ENCODE measurements at regions not wholly inside any gene's neighbourhood (a gene's known extent, or its start where the extent isn't known, plus 50 kb on each side); places are given as distances from the start of the nearest gene placed in this dataset.
"Not testable (repeated sequence)": the region's sequence is repeated elsewhere in the genome, so short reads cannot be mapped to it uniquely, and the experiment has no call there.

- no peak for DNase-seq (ENCODE audit: low spot score, unreplicated experiment)
- Mint-ChIP-seq H3K4me1 (ENCODE audit: low read depth) (peaks cover 4% of the 10 kb centered on the region), H3K27ac (no peak overlapping the region), H3K27me3 (peaks cover 27% of the 10 kb centered on the region), H3K9me3 (ENCODE audit: low read depth) (no peaks in the 10 kb centered on the region), H3K36me3 (ENCODE audit: insufficient read depth) (no peaks in the 10 kb centered on the region), H3K4me3 (ENCODE audit: low read depth) (no peak overlapping the region)
- TF ChIP-seq CTCF (IDR thresholded peaks at IDR 0.05; ENCODE audit: unreplicated experiment) = no peak
Observed at GRCh38 chrX:140432346-140433175, 72.3 kb downstream of the SOX3 start.

GRCh38 chrX:140431521-140431920, 73.3 kb downstream of the SOX3 start:
- Mint-ChIP-seq H3K4me1 (ENCODE audit: low read depth) (peaks cover 4% of the 10 kb centered on the region), H3K27ac (no peak overlapping the region), H3K36me3 (ENCODE audit: insufficient read depth) (no peaks in the 10 kb centered on the region), H3K27me3 (peaks cover 24% of the 10 kb centered on the region), H3K4me3 (ENCODE audit: low read depth) (no peak overlapping the region), H3K9me3 (ENCODE audit: low read depth) (no peaks in the 10 kb centered on the region)
- DNase-seq (ENCODE audit: low spot score, unreplicated experiment) = no peak
- TF ChIP-seq CTCF (IDR thresholded peaks at IDR 0.05; ENCODE audit: unreplicated experiment) = no peak

GRCh38 chrX:140425712-140426395, 79.0 kb downstream of the SOX3 start:
- Mint-ChIP-seq H3K4me1 (ENCODE audit: low read depth) (no peaks in the 10 kb centered on the region), H3K27ac (no peak overlapping the region), H3K4me3 (ENCODE audit: low read depth) (no peak overlapping the region), H3K36me3 (ENCODE audit: insufficient read depth) (no peaks in the 10 kb centered on the region), H3K27me3 (peaks cover 5% of the 10 kb centered on the region), H3K9me3 (ENCODE audit: low read depth) (no peaks in the 10 kb centered on the region)
- TF ChIP-seq CTCF (IDR thresholded peaks at IDR 0.05; ENCODE audit: unreplicated experiment) = no peak
- DNase-seq (ENCODE audit: low spot score, unreplicated experiment) = no peak

GRCh38 chrX:140422501-140422900, 82.4 kb downstream of the SOX3 start:
- H3K4me3 Mint-ChIP-seq (ENCODE audit: low read depth) = no peak overlapping the region
- no peak for TF ChIP-seq CTCF (IDR thresholded peaks at IDR 0.05; ENCODE audit: unreplicated experiment)
- no peaks in the 10 kb centered on the region for H3K9me3 Mint-ChIP-seq (ENCODE audit: low read depth)

GRCh38 chrX:140402131-140402530, 102.7 kb downstream of the SOX3 start:
- H3K36me3 Mint-ChIP-seq (ENCODE audit: insufficient read depth); H3K27ac Mint-ChIP-seq: not testable (repeated sequence)
- H3K9me3 Mint-ChIP-seq (ENCODE audit: low read depth) = peaks cover 48% of the 10 kb centered on the region

More at GRCh38 chrX:140422501-140422900, 82.4 kb downstream of the SOX3 start:
- no peaks in the 10 kb centered on the region for H3K4me1 Mint-ChIP-seq (ENCODE audit: low read depth)
- no peaks in the 10 kb centered on the region for H3K27me3 Mint-ChIP-seq
- H3K36me3 Mint-ChIP-seq (ENCODE audit: insufficient read depth) = no peaks in the 10 kb centered on the region
- no peak overlapping the region for H3K27ac Mint-ChIP-seq
- DNase-seq (ENCODE audit: low spot score, unreplicated experiment) = no peak

GRCh38 chrX:140396326-140396725, 108.5 kb downstream of the SOX3 start:
- not testable (repeated sequence) for H3K36me3 Mint-ChIP-seq (ENCODE audit: insufficient read depth); H3K4me3 Mint-ChIP-seq (ENCODE audit: low read depth); H3K4me1 Mint-ChIP-seq (ENCODE audit: low read depth); DNase-seq (ENCODE audit: low spot score, unreplicated experiment); H3K27me3 Mint-ChIP-seq; H3K27ac Mint-ChIP-seq
- H3K9me3 Mint-ChIP-seq (ENCODE audit: low read depth) = peaks cover 12% of the 10 kb centered on the region

More at GRCh38 chrX:140402131-140402530, 102.7 kb downstream of the SOX3 start:
- H3K4me1 Mint-ChIP-seq (ENCODE audit: low read depth); DNase-seq (ENCODE audit: low spot score, unreplicated experiment); H3K4me3 Mint-ChIP-seq (ENCODE audit: low read depth); H3K27me3 Mint-ChIP-seq: not testable (repeated sequence)
